Astrocyte (in vitro differentiated cells and primary cell): ENCODE measurements at regions not wholly inside any gene's neighbourhood (a gene's known extent, or its start where the extent isn't known, plus 50 kb on each side); places are given as distances from the start of the nearest gene placed in this dataset.

ENCODE experiments used
- DNase-seq: peaks from one replicate; pipeline ENCODE4 v3.0.0-alpha.2; 2010; ENCODE audit warnings: low read depth
- FAIRE-seq: peaks from 2 replicates; lab custom pipeline; 2011; peaks lifted over from hg19 to GRCh38; lab: Jason Lieb, UNC
- H2AFZ ChIP-seq: 2 replicates; pipeline ENCODE4 v1.6.0; 2012; ENCODE audit warnings: low read depth, low read length, inconsistent platforms
- H3K27ac ChIP-seq: 2 replicates; pipeline ENCODE4 v1.5.1; 2011; ENCODE audit warnings: low read depth, low read length, inconsistent platforms
- H3K27me3 ChIP-seq: 2 replicates; pipeline ENCODE4 v1.6.0; 2011; ENCODE audit warnings: low read length, inconsistent platforms; ENCODE audit not compliant: insufficient read depth
- H3K36me3 ChIP-seq: 2 replicates; pipeline ENCODE4 v1.5.1; 2011; ENCODE audit warnings: low read length, inconsistent platforms; ENCODE audit not compliant: insufficient read depth
- H3K4me1 ChIP-seq: 2 replicates; pipeline ENCODE4 v1.5.1; 2011; ENCODE audit warnings: low read length, inconsistent platforms; ENCODE audit not compliant: insufficient read depth
- H3K4me2 ChIP-seq: 2 replicates; pipeline ENCODE4 v1.6.0; 2012; ENCODE audit warnings: low read length, inconsistent platforms
- H3K4me3 ChIP-seq: 2 replicates; pipeline ENCODE4 v1.5.1; 2011; ENCODE audit warnings: low read depth, mild to moderate bottlenecking, low read length, inconsistent platforms; ENCODE audit not compliant: insufficient read depth
- H3K79me2 ChIP-seq: 2 replicates; pipeline ENCODE4 v1.6.0; 2012; ENCODE audit warnings: mild to moderate bottlenecking, low read length, inconsistent platforms; ENCODE audit not compliant: insufficient read depth
- H3K9ac ChIP-seq: 2 replicates; pipeline ENCODE4 v1.6.0; 2012; ENCODE audit warnings: mild to moderate bottlenecking, low read length, inconsistent platforms
- H3K9me3 ChIP-seq: 2 replicates; pipeline ENCODE4 v1.5.1; 2012; ENCODE audit warnings: low read depth, mild to moderate bottlenecking, low read length, inconsistent platforms; ENCODE audit not compliant: insufficient read depth
- H4K20me1 ChIP-seq: 2 replicates; pipeline ENCODE4 v1.6.0; 2012; ENCODE audit warnings: low read length, inconsistent platforms; ENCODE audit not compliant: insufficient read depth
- H3K27ac Mint-ChIP-seq: one replicate; pipeline ENCODE4 v1.8.0; 2021; ENCODE audit warnings: mild to moderate bottlenecking, mixed read lengths; ENCODE audit not compliant: unreplicated experiment
- H3K27me3 Mint-ChIP-seq: one replicate; pipeline ENCODE4 v1.8.0; 2021; ENCODE audit warnings: low read depth, mixed read lengths; ENCODE audit not compliant: unreplicated experiment
- H3K36me3 Mint-ChIP-seq: one replicate; pipeline ENCODE4 v1.8.0; 2021; ENCODE audit warnings: low read depth, mixed read lengths; ENCODE audit not compliant: unreplicated experiment
- H3K4me1 Mint-ChIP-seq: one replicate; pipeline ENCODE4 v1.8.0; 2021; ENCODE audit warnings: low read depth, mixed read lengths; ENCODE audit not compliant: unreplicated experiment
- H3K4me3 Mint-ChIP-seq: one replicate; pipeline ENCODE4 v1.8.0; 2021; ENCODE audit warnings: mild to moderate bottlenecking, moderate library complexity, mixed read lengths; ENCODE audit not compliant: unreplicated experiment
- H3K9me3 Mint-ChIP-seq: one replicate; pipeline ENCODE4 v1.8.0; 2021; ENCODE audit warnings: mild to moderate bottlenecking, mixed read lengths; ENCODE audit not compliant: unreplicated experiment
- CTCF ChIP-seq: IDR thresholded peaks from 2 replicates; pipeline ENCODE4 v1.5.1; 2011; ENCODE audit warnings: low read depth, mild to moderate bottlenecking, inconsistent platforms, low read length, moderate library complexity; ENCODE audit not compliant: insufficient read depth
- EZH2 ChIP-seq: IDR thresholded peaks from 2 replicates; pipeline ENCODE4 v1.6.1; 2012; ENCODE audit warnings: mild to moderate bottlenecking, low read length, inconsistent platforms; ENCODE audit not compliant: insufficient read depth

GRCh38 chr1:117682372-117682771 lies 76.5 kb downstream of the TENT5C start:
- H2AFZ ChIP-seq, result no peak overlapping the region
- H3K4me3 Mint-ChIP-seq, result no peak overlapping the region
- peaks cover 36% of the 10 kb centered on the region for H3K4me1 Mint-ChIP-seq
- H3K9ac ChIP-seq, result no peak overlapping the region
- no peaks in the 10 kb centered on the region for H3K36me3 Mint-ChIP-seq
- H3K4me3 ChIP-seq, result no peak overlapping the region
- DNase-seq (no peak), FAIRE-seq (no peak)
- H3K79me2 ChIP-seq, result no peaks in the 10 kb centered on the region
- H3K4me2 ChIP-seq, result no peak overlapping the region
- H3K27me3 ChIP-seq, result no peaks in the 10 kb centered on the region
- no peak overlapping the region for H3K27ac Mint-ChIP-seq
- H3K9me3 Mint-ChIP-seq, result peaks cover 2% of the 10 kb centered on the region
- peaks cover 16% of the 10 kb centered on the region for H3K4me1 ChIP-seq
- peaks cover 20% of the 10 kb centered on the region for H3K27me3 Mint-ChIP-seq
- no peaks in the 10 kb centered on the region for H3K36me3 ChIP-seq
- H3K9me3 ChIP-seq, result no peaks in the 10 kb centered on the region
- no peaks in the 10 kb centered on the region for H4K20me1 ChIP-seq
- no peak for TF ChIP-seq CTCF
- no peak for TF ChIP-seq EZH2
- no peak overlapping the region for H3K27ac ChIP-seq

DNA sequence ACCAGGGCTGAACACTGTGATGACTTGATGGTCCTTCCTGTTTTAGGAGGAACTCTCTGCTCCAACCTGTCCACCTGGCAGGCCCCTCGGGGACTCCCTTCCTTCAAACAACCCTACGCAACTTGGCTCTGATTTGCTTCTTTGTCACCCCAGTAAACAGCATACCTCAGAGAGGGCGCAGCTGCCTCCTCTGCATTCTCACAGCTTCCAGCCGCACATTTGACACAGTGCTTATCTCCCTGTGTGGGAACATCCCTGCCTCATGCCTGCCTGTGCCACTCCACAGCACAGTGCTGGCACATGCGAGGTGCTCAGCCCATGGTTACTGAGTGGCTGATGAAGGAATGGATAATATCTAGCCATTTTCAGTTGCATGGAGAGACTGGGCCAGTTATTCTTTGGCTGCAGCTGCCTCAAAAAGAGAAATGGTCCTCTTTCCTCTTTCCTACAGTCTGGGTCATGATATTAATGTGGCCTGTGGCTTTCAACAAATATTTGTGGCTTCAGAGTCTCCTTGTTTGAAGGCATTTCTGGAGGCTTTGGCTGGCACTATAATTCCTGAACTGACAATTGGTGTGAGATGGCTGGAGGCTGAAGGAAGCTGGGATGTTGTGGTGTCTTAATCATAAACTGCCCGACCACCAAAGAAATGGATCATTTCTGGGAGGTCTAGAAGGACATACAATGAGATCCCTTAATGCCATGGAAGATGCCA lies 77.9 kb downstream of the TENT5C start:
- Mint-ChIP-seq H3K9me3 (peaks cover 2% of the 10 kb centered on the region), H3K27me3 (peaks cover 13% of the 10 kb centered on the region), H3K4me1 (peaks cover 37% of the 10 kb centered on the region), H3K36me3 (no peaks in the 10 kb centered on the region), H3K27ac (peak overlapping the region; percentile 42), H3K4me3 (peak overlapping the region; percentile 43)
- no peaks in the 10 kb centered on the region for H3K27me3 ChIP-seq
- H3K36me3 ChIP-seq, result no peaks in the 10 kb centered on the region
- no peak overlapping the region for H3K9ac ChIP-seq
- peaks cover 17% of the 10 kb centered on the region for H3K4me1 ChIP-seq
- H3K9me3 ChIP-seq, result no peaks in the 10 kb centered on the region
- TF ChIP-seq EZH2 (no peak), CTCF (no peak)
- H2AFZ ChIP-seq, result no peak overlapping the region
- FAIRE-seq (no peak), DNase-seq (peak; percentile 83)
- no peak overlapping the region for H3K27ac ChIP-seq
- H4K20me1 ChIP-seq, result no peaks in the 10 kb centered on the region
- peak overlapping the region; percentile 34 for H3K4me2 ChIP-seq
- H3K4me3 ChIP-seq, result no peak overlapping the region
- no peaks in the 10 kb centered on the region for H3K79me2 ChIP-seq
